ENCODE measurements at regions not wholly inside any gene's neighbourhood (a gene's known extent, or its start where the extent isn't known, plus 50 kb on each side); places are given as distances from the start of the nearest gene placed in this dataset.

DNA sequence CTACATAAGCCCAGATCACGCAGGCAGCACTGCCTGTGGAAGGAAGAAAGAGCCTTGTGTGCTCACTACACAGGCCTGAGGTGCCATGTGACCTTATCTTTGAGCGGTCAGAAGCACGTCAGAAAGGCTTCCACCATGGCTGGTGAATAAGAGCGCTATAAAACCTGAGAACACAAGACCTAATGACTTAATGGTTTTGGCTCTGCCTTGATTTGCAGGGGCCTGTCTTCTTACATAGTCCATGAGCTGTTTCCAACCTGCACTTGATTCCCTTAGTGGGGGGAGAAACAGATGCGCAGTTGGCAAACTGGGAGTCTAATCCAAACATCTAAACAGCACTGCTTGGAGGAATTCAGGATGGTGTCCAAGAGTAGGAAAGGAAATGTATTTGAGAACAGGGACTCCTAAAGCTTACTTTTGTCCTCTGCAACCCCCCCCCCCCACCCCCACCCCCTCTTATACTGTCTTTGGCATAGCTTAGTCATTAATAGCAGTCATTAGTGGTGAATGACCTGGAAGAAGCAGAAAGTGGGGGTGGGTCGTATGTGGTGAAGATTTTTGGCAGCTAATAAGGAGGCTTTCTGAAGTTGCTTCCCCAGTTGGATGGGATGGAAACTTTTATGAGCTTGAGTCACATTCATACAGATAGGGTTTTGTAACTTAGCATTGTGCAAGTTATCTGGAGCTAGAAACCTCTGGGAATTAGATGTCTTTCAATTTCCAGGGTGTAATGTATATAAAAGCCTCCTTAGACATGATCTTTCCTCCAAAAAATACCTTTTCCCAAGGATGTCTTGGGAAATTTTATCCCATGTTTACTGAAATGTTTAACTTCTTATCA is 454.1 kb downstream of the MEIS1 start:
- no peaks in the 10 kb centered on the region for H3K27me3 ChIP-seq (replicated peaks in 1 of 2; ENCODE audit: control insufficient read depth in 2 of 2, insufficient read depth in 2 of 2, low read length in 1 of 2)
- H3K27ac ChIP-seq (ENCODE audit: control insufficient read depth, insufficient read depth), result no peak overlapping the region
- H3K9me3 ChIP-seq (replicated peaks; ENCODE audit: control insufficient read depth, insufficient read depth, low read length), result no peaks in the 10 kb centered on the region
- intact Hi-C loops (cut with micrococcal nuclease; ENCODE audit: unreplicated experiment), result no loop called here
- no peaks in the 10 kb centered on the region for H3K4me1 ChIP-seq (ENCODE audit: control insufficient read depth, insufficient read depth, low read length)
- no peak for ATAC-seq
- in situ Hi-C loops (cut with MboI), result no loop called here
- no peak overlapping the region for H3K4me3 ChIP-seq
- no peak for DNase-seq (ENCODE audit: low read depth, low spot score)
- ChIA-PET SMC1A (ENCODE audit: uncharacterized antibody, unreplicated experiment) (no interaction called here), RAD21 (ENCODE audit: unreplicated experiment) (no interaction called here), POLR2A (no interaction called here), CTCF (no interaction called here)
- no peaks in the 10 kb centered on the region for H3K79me2 ChIP-seq (ENCODE audit: control insufficient read depth, insufficient read depth, low read length)
- H2AFZ ChIP-seq (ENCODE audit: control insufficient read depth, low read depth, low read length), result no peak overlapping the region
- H3K36me3 ChIP-seq (ENCODE audit: control insufficient read depth in 2 of 2, insufficient read depth in 2 of 2, low read length in 1 of 2), result no peaks in the 10 kb centered on the region
- no peaks in the 10 kb centered on the region for H4K20me1 ChIP-seq (ENCODE audit: control insufficient read depth, insufficient read depth)
- BruUV-seq (replicated peaks), result no TSS peak
- no peak for TF ChIP-seq SREBF2 (IDR thresholded peaks at IDR 0.05; ENCODE audit: low read length)
- TF ChIP-seq IKZF1 (conservative IDR thresholded peaks at IDR 0.05), result no peak
- TF ChIP-seq IKZF2 (IDR thresholded peaks at IDR 0.05), result no peak
- no peak for TF ChIP-seq POLR2AphosphoS2 (IDR thresholded peaks at IDR 0.05; ENCODE audit: low read depth, low read length)
- TF ChIP-seq POLR2AphosphoS5 (IDR thresholded peaks at IDR 0.05; ENCODE audit: low read length), result no peak
- TF ChIP-seq EED (IDR thresholded peaks at IDR 0.05; ENCODE audit: low read depth), result no peak
- TF ChIP-seq TARDBP (IDR thresholded peaks at IDR 0.05; ENCODE audit: borderline replicate concordance), result no peak
- no peak for TF ChIP-seq GABPA (IDR thresholded peaks at IDR 0.05; ENCODE audit: low read depth)
- TF ChIP-seq HDAC6 (IDR thresholded peaks at IDR 0.05; ENCODE audit: unreplicated experiment), result no peak
- no peak for TF ChIP-seq SREBF1 (IDR thresholded peaks at IDR 0.05; ENCODE audit: low read length)
- no peak for TF ChIP-seq JUNB (IDR thresholded peaks at IDR 0.05)
- TF ChIP-seq SP1 (IDR thresholded peaks at IDR 0.05; ENCODE audit: low read depth, low read length), result no peak
- TF ChIP-seq, protein P1, sequence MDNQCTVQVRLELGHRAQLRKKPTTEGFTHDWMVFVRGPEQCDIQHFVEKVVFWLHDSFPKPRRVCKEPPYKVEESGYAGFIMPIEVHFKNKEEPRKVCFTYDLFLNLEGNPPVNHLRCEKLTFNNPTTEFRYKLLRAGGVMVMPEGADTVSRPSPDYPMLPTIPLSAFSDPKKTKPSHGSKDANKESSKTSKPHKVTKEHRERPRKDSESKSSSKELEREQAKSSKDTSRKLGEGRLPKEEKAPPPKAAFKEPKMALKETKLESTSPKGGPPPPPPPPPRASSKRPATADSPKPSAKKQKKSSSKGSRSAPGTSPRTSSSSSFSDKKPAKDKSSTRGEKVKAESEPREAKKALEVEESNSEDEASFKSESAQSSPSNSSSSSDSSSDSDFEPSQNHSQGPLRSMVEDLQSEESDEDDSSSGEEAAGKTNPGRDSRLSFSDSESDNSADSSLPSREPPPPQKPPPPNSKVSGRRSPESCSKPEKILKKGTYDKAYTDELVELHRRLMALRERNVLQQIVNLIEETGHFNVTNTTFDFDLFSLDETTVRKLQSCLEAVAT (IDR thresholded peaks at IDR 0.05), result no peak
- no peak for FAIRE-seq
- 33% methylated on average over 6 of the region's 6 CpGs for WGBS (ENCODE audit: insufficient coverage, insufficient replicate concordance, low lambda C conversion rate, missing lambda C conversion rate)
- H3K4me2 ChIP-seq (ENCODE audit: control insufficient read depth, insufficient read depth), result no peak overlapping the region
- no peak overlapping the region for H3K9ac ChIP-seq (ENCODE audit: control insufficient read depth, insufficient read depth, low read length)

All from GM12878 (cell line).